HG03139 (cell line): ENCODE measurements at regions not wholly inside any gene's neighbourhood (a gene's known extent, or its start where the extent isn't known, plus 50 kb on each side); places are given as distances from the start of the nearest gene placed in this dataset.
"Not testable (repeated sequence)": the region's sequence is repeated elsewhere in the genome, so short reads cannot be mapped to it uniquely, and the experiment has no call there.

Source experiments
- ATAC-seq: cut with Tn5 transposase; IDR thresholded peaks from one replicate; pipeline ENCODE4 v1.9.1; 2021; ENCODE audit not compliant: unreplicated experiment

- no peak for ATAC-seq
Measured at GRCh38 chr1:223018534-223018933, 124.5 kb downstream of the TLR5 start.

- no peak for ATAC-seq
Measured at GRCh38 chr1:223019256-223019655, 123.8 kb downstream of the TLR5 start.

DNA sequence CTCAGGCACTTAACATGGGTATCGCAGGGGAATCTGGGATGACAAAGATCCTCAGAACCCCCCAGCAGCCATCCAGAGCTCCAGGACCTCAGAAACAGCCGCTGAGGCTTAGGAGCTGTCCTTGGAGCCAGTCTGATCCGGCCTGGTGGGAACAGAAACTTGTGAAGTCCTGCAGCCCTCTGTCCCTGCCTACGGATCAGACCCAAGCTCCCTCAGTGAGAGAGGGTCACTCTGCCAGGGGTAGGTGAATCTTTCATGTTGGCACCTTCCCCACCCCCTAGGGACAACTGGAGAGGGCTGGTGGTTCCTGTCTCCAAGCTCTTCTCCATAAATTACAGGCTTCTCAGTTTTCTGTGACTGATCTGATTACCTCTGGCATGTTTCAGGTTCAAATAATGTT, 122.3 kb downstream of the TLR5 start:
- ATAC-seq, result no peak

DNA sequence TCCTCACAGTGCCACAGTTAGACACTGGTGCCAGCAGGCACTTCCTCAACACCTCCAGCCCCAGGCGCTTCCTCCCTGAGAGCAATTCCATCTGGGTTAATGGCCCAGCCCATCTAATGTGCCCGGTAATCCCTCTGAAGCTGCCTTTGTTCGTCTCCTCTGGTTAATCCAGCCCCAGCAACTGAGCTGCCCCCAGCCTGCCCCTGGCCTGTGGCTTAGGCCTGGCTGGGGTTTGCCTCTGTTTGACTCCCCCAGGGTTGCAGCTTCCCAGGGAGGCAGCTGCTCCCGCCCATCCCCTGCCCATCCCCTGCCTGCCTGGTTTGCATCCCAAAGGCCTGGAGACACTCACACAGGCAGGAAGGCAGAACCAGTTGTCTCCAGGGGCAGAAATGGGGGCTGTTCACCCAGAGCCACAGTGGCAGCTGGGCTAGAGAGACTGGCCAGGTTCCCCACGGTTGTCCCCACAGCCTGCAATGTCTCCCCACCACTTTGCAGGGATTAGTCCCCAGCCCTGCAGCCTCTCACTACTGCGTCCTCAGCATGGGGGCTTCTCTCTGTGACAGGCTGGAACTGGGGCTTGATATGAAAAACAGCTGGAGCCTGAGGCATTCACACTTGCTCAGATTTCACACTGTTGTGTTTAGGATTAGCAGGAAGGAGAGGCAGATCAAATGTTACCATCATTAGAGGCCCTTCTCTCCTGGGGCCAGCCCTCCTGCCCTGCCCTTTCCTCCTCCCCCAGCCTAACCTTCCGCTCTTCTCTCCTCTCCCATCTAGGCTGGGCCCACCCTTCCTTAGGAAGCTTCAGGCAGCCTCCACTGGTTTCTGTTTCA, 120.2 kb downstream of the TLR5 start:
- no peak for ATAC-seq

DNA sequence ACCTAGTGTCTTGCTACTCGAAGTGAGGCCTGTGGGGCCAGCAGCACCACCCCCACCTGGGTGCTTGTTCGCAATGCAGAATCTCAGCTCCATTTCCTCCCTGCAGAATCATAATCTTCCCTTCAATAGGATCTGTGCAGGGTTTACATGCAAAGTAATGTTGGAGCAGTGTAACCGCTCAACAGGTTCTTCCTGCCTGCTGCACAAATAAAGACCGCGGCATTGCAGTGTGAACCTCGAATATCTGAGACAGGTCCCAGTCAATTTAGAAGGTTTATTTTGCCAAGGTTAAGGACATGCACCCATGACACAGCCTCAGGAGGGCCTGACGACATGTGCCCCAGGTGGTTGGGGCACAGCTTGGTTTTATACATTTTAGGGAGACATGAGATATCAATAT, 119.2 kb downstream of the TLR5 start:
- ATAC-seq, result no peak

GRCh38 chr1:223024486-223024885, 118.6 kb downstream of the TLR5 start:
- ATAC-seq, result not testable (repeated sequence)

DNA sequence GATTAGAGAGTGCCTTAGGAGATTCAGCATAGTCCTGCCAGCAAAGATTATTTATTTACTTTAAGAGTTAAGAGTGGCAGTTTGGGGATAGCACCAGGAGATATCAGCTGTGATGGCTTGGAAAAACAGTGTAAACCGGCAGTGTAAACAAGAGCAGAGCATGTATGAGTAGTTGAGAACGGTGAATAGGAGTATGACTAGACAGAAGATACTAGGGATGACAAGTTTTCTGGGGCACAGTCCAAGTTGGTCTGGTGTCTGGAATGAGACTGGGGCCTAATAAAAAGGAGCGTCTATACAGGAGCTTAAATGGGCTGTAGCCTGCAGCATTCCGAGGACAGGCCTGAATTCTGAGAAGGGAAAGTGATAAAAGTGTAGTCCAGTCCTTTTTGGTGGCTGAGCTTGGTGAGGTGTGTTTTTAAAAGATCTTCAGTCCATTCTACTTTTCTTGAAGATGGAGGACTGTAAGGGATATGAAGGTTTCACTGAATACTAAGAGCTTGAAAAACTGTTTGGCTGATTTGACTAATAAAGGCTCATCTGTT, 117.8 kb downstream of the TLR5 start:
- ATAC-seq, result not testable (repeated sequence)

DNA sequence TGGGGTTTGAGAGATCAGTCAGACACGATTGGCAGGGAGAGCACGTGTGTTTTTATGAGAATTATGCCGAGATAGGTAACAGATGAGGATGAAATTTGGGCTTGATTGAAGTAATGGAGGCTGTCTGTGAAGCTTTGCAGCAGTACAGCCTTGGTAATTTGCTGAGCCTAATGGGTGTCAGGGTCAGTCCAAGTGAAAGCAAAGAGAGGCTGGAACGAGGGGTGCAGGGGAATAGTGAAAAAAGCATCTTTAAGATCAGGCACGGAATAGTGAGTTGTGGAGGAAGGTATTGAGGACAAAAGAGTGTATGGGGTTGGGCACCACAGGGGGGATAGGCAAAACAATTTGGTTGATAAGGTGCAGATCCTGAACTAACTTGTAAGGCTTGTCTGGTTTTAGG, 116.4 kb downstream of the TLR5 start:
- not testable (repeated sequence) for ATAC-seq

GRCh38 chr1:223029985-223030769, 112.9 kb downstream of the TLR5 start:
- ATAC-seq, result no peak

GRCh38 chr1:223030871-223031400, 112.1 kb downstream of the TLR5 start:
- no peak for ATAC-seq

DNA sequence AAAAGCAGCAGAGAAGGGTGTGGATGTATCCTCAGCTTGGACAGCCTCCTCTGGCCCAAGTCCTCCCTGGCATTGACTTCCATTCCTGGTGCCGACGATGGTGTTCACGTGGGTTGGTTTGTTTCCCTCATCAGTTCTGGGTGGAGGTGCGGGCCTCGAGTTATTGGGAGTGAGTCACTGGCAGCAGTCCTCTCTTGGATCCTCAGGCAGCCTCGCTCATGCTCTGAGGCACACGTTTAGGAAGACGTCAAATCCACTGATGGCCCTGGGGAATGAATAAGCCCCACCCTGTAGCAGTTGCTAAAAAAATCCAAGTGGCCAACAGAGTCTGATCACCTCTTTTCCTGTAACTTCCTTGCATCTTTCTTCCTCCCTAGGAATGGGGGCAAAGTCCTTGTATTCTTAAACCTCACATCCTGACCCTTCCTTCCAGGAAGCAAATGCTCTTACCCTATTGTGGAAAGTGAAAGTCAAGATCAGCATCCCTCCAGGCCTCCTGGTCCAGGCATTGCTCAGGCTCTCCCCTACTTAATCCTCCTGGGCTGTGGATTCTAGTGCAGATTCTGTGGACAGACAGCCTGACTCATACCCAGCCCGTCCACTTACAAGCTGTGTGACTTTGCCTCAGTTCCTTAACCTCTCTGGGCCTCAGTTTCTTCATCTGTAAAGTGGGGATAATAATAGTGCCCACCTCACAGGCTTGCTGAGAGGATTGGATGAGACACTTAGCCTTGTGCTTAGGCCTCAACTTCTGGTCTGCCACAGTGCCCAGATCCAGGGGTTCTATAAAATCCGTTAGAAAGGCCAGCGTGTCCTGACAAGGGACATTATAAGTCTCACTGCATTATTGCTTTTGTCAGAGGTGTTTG, 111.1 kb downstream of the TLR5 start:
- no peak for ATAC-seq

- ATAC-seq, result no peak
Measured at GRCh38 chr1:223033658-223034057, 109.4 kb downstream of the TLR5 start.

- ATAC-seq, result no peak
Measured at GRCh38 chr1:223034270-223034798, 108.7 kb downstream of the TLR5 start.

DNA sequence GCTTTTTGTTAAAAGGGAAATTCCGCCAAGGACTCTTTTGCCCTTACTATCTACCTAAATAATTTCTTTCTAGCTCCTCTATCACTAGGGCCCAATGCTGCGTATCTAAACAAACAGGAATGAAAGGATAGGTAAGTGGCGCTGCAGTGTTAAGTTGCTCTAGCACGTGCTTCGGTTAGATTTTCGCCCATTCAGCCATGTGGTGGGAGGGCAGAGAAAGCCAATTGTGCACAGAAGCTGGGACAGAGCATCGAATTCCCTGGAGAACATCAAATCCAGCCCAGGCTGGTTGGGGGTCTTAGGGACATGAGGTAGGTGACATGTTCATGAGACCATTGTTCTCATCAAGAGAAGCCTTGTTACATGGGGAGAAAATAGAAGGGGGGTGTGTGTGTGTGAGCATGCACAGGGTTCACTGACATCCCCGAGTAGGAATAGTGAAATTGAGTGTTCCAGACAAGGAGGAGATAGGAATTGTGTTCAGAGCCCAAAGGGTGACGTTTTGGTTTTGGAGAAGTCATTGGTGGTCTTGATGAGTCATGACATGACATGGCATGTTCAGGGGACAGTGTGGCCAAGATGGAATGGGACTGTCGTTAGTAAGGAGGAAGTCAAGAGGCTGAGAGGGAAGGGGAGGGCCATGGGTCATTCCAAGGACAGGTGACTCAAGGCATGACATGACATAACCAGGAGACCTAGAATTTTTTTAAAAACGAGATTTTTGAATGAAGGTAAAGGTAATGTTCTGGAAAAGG, 107.1 kb downstream of the TLR5 start:
- no peak for ATAC-seq

DNA sequence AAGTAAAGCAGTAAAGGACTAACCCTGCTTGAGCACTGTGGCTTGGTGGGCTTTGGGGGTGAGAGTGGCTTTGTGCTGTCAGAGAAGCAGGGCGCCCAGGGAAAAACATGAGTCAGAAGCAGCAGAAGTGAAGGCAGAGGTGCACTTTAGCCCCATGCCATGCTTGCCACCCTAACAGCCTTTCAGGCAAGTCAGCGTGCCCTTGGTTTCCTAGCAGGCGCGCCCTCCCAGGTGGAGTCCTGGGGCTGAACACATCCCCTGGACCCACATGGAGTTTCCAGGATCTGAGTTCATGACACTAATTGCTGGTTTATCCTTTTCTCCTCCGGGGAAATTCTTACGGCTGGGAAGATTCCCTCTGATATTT, 106.6 kb downstream of the TLR5 start:
- ATAC-seq, result no peak

DNA sequence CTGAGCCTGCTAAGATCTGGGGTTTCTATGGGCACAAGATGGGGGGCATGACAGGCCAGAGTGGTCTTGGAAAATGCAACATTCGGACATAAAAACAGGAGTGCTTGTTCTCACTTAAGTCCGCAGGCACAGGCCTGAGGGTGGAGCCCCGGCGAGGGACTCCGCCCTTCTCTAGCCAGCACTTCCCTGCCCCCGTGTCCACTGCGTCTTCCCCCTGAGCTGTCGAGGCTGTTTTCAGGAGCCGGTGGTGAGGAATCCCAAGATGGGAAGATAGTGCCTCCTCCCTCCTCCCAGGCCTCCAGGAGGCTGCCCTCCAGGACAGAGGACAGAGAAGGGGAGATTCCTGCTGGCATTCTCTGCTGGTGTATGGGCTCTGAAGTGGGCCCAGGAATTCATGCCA, 105.2 kb downstream of the TLR5 start:
- no peak for ATAC-seq

GRCh38 chr1:223038288-223039006, 104.6 kb downstream of the TLR5 start:
- ATAC-seq, result no peak

DNA sequence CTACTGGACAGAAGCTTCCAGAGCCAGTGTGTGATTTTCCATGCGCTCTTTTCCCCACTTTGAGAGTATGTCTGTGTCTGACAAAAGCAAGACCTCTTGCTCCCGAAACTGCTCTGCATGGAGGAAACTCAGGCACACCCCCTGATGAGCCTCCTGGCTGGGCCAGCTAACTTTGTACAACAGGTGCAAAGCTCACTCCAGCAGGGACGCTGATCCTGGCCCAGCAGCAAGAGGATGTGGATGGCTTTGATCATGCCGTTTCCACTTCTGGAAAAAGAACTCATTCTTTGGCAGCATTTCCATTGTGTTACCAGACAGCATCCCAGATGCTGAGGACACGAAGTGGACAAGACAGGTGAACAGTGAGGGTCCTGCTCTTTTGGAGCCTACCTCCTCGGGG, 103.1 kb downstream of the TLR5 start:
- no peak for ATAC-seq

- no peak for ATAC-seq
Measured at GRCh38 chr1:223041481-223041880, 101.6 kb downstream of the TLR5 start.
